OCI-M1 (cell line): ENCODE measurements at regions not wholly inside any gene's neighbourhood (a gene's known extent, or its start where the extent isn't known, plus 50 kb on each side); places are given as distances from the start of the nearest gene placed in this dataset.

ENCODE experiments used
- DNase-seq: peaks from one replicate; lab custom pipeline; 2025; lab: John Stamatoyannopoulos, UW

- DNase-seq: no peak
Measured at GRCh38 chrX:11952176-11952720, 186.0 kb upstream of the FRMPD4 start.

DNA sequence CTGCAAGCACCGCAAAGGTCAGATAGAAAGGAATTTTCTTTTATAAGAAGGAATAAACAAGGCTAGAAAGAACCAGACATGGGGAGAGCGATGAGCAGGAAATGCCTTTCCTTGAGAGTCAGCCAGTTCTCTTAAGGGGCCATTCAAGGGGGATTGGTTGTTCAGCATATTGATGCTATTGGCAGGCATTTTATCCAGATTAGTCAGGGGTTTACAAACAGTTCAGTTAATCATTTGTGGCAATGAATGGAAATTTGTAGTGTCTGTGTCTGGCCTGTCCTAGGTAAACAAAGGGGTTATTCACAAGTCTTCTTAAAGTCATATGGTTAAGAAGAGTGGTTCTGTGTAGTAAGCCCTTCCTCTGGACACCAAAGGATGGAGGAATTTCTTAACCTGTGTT lies 184.7 kb upstream of the FRMPD4 start:
- no peak for DNase-seq

DNA sequence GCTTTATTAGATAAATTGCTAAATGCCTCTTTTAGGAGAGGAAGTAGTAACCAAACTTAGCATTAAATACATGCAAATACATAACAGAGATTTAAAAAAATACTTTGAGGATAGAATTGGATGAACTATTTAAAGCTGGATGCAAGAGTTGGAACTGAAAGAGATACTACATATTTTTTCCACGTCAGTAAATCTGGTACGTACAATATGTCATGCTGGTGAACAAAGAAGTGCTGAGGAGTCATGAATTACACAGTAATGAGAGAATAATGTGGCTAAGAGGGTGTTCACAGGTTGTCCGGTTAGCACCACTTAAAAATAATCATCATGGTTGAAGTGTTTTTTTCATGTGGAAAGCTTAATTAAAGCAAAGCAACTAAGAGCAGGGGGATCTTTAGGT lies 184.1 kb upstream of the FRMPD4 start:
- DNase-seq: no peak

DNA sequence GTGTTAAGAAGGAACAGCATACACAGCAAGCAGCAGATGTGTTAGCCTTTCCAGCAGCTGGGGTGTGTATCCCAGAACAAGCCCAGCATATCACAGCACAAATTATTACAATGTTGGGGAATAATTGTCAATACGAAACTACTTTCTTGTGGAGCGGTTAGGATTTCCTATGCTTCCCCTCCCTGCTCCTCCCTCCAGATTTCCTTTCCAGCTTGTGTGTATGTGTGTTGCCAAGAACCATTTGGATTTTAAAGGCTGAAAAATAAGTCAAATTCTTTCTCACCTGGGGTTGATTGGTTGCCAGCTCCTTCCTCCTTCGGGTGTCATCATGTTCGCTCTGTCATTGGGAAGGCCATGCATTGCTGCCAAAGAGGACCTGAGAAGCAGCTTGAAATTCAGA lies 178.2 kb upstream of the FRMPD4 start:
- DNase-seq: no peak

DNA sequence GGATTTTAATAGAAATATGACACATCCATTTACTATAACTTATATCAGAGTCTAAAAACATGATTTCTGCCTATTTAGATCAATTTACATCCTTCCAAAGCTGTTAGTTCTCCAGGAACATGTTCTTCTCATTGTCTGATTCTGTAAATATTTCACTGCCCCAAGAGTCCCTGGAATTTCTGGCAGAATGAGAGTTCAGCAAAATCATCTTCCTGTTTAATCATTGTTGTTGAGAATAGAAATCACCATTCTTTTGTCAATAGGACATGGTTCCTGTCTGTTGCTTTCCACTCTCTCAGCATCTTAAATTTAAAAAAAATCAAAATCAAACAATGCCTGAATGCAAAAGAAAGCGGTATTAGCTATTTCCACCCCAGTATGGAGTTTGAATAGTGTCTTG lies 172.8 kb upstream of the FRMPD4 start:
- no peak for DNase-seq

GRCh38 chrX:11967986-11968869 lies 170.0 kb upstream of the FRMPD4 start:
- no peak for DNase-seq

DNA sequence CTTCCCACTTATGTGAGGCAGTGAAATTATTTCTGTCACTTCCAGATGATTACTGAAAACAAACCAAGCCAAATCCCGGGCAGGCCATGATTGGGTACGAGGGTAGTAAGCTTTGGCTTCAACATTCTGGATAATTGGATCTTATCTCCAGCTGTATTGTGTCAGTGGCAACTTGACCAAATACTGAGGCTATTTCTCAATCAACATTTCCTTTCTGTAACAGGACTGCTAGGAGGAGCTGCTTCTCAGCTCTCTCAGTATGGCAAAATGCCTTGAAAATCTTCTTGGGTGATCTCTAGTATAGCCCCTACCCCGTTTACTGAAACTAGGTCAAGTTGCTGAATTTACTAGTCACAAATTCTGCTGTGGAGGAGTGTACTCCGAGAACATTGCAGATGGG lies 169.3 kb upstream of the FRMPD4 start:
- DNase-seq: no peak

GRCh38 chrX:11970578-11971359 lies 167.5 kb upstream of the FRMPD4 start:
- no peak for DNase-seq

DNA sequence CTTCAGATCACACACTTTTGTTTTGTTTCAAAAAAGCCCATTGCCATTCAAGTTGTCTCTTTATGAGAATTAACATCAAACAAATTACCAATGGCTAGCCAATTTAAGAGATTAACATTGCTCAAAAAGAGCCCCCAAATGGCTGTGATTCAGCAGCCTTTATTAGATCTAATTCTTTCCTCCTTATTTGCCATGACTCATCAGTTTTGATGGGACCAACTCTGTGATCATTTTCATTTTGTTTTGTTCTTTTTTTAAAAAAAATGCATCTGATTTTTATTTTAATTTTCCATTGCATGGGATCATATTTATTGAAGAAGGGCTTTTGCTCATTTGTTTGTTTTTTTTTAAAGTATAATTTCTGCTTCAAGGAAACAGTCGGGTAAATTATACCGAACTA lies 161.6 kb upstream of the FRMPD4 start:
- DNase-seq: no peak

GRCh38 chrX:11992271-11992670 lies 146.0 kb upstream of the FRMPD4 start:
- DNase-seq: no peak

DNA sequence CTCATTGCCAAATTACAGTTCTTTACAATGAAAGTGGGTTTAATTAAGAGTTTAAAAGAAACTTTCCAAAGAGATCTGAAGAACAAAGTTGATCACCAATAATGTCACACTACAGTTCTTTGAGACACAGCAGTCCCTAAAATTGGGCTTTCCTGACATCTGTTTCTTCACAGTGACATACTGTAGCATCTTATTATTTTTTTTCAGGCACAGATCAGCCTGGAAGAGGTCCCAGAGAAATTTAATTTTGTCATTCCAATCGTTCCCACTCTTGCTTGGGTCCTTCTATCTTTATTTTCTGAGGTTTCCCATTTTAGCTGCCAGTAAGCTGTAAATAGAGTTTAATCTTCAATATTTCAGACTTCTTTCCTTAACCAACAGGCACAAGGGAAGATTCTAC lies 143.1 kb upstream of the FRMPD4 start:
- no peak for DNase-seq

- DNase-seq: peak; percentile 0
Measured at GRCh38 chrX:11996810-11997209, 141.5 kb upstream of the FRMPD4 start.

GRCh38 chrX:11998944-11999343 lies 139.3 kb upstream of the FRMPD4 start:
- no peak for DNase-seq

- DNase-seq: no peak
Measured at GRCh38 chrX:12002876-12003275, 135.4 kb upstream of the FRMPD4 start.

DNA sequence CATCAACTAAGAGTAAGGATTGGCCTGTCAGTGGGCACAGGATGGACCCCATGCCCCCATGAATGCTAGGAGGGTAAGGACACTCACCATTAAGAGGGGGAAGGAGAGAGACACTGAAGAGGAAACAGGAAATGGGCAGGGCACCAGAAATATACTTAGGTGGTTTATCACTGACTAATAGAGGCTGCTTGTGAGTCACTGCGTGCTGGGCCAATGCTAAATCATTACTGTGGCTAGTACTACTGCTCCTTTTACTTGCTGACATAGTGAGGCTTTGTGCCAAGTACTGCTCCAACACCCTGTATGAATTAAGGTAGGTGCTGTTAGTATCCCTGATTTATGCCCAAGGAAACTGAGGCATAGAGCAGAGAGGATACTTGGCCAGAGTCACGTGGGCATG lies 130.4 kb upstream of the FRMPD4 start:
- DNase-seq: no peak

- DNase-seq: no peak
Measured at GRCh38 chrX:12010436-12010835, 127.8 kb upstream of the FRMPD4 start.

- DNase-seq: no peak
Measured at GRCh38 chrX:12011075-12011474, 127.2 kb upstream of the FRMPD4 start.

- no peak for DNase-seq
Measured at GRCh38 chrX:12013211-12013618, 125.1 kb upstream of the FRMPD4 start.

GRCh38 chrX:12021698-12022097 lies 116.6 kb upstream of the FRMPD4 start:
- no peak for DNase-seq

DNA sequence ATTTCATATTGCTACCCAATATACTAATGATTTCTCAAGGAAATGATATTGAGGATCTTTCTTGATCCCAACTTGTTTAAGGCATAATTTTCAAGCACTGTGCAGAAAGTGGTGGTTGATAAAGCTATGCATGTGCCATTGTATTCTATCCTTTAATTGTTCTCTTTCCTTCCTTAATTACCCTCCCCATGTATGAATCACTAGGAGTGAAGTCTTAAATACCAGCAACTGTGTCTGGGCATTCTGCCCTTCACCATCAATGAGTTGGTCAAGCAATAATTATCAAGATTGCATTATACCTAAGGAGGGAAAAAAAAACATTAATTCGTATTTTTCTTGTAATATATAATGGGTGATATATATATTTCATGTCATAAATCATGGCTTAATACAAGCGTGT lies 111.8 kb upstream of the FRMPD4 start:
- DNase-seq: no peak

DNA sequence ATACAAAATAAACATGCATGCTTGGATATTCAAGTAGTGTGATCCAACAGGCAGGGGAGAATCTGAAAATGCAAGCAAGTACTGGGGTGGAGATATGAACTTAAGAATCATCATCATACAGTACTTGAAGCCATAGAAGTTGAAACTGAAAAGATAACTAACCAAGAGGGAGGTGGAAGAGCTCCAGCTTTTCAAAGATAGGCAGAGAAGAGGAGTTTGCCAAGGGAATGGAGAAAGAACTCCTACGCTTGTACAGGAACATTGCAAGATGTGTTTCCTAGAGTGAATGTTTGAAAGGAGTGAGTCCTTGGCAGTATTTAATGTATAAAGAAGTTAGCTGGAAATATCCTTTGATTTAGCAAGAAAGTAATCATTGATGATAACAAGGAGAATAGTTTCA lies 106.2 kb upstream of the FRMPD4 start:
- no peak for DNase-seq

GRCh38 chrX:12034741-12035140 lies 103.5 kb upstream of the FRMPD4 start:
- no peak for DNase-seq

DNA sequence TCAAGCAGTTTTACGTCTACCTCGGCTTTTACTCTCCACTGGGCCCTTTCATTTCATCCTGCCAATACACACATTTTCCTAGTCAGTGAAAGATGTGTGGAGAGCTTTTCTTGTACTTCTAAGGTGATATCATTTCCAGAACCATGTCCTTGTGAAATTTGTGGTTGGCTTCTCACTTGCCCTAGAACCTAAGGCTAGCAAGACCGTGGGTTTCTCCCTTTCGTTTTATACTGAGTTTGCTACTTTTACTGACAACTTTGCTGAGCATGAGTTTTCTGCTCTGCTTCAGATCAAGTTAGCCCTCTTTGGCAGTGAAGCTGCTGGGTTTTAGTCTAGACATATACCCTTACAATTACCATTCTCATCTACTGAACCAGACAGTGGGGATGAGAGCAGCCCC lies 95.7 kb upstream of the FRMPD4 start:
- DNase-seq: no peak
